Caco-2 (cell line): ENCODE measurements at regions not wholly inside any gene's neighbourhood (a gene's known extent, or its start where the extent isn't known, plus 50 kb on each side); places are given as distances from the start of the nearest gene placed in this dataset.

ENCODE experiments used
- BruUV-seq: library from RNA; stranded (reverse); fragments of 400-500 nt; replicated peaks from 2 replicates; lab custom pipeline; 2021; lab: Mats Ljungman, UMichigan
- CTCF ChIA-PET: fragments of 300-600 bp; sonication (Branson Sonifier 250); formaldehyde crosslinking; loops from one replicate; lab custom pipeline; 2022; ENCODE audit warnings: antibody characterized with exemption; lab: Charles Lee
- POLR2A ChIA-PET: fragments of 300-600 bp; sonication (Branson Sonifier 250); formaldehyde crosslinking; loops from one replicate; lab custom pipeline; 2022; ENCODE audit warnings: antibody characterized with exemption; lab: Charles Lee
- DNase-seq, 2 experiments: peaks; one replicate each; pipeline versions ENCODE4 v3.0.0 to v3.0.0-alpha.2; 2020 to 2022
- H3K27me3 ChIP-seq: replicated peaks from 2 replicates; pipeline ENCODE4 v1.6.0; 2011; ENCODE audit warnings: low read length; ENCODE audit not compliant: control insufficient read depth, insufficient read depth
- H3K36me3 ChIP-seq: 2 replicates; pipeline ENCODE4 v1.5.1; 2011; ENCODE audit warnings: low read length; ENCODE audit not compliant: control insufficient read depth, insufficient read depth
- H3K4me1 ChIP-seq: fragments of 250-450 bp; sonication (Bioruptor Pico); 2 replicates; pipeline ENCODE4 v1.5.1; 2020; ENCODE audit warnings: mild to moderate bottlenecking
- H3K4me3 ChIP-seq: 2 replicates; pipeline ENCODE4 v1.5.1; 2011; ENCODE audit warnings: low read depth, mild to moderate bottlenecking, control low read depth, low read length
- H3K9me3 ChIP-seq: fragments of 250-450 bp; sonication (Bioruptor Pico); 2 replicates; pipeline ENCODE4 v1.5.1; 2020; ENCODE audit warnings: mild to moderate bottlenecking, moderate library complexity
- H3K27ac Mint-ChIP-seq: one replicate; pipeline ENCODE4 v1.8.0; 2022; ENCODE audit warnings: mixed read lengths; ENCODE audit not compliant: unreplicated experiment
- H3K27me3 Mint-ChIP-seq: one replicate; pipeline ENCODE4 v1.8.0; 2022; ENCODE audit warnings: mixed read lengths; ENCODE audit not compliant: insufficient read depth, unreplicated experiment
- H3K36me3 Mint-ChIP-seq: one replicate; pipeline ENCODE4 v1.8.0; 2022; ENCODE audit warnings: mild to moderate bottlenecking, mixed read lengths; ENCODE audit not compliant: insufficient read depth, unreplicated experiment
- H3K4me1 Mint-ChIP-seq: one replicate; pipeline ENCODE4 v1.8.0; 2022; ENCODE audit warnings: low read depth, mixed read lengths; ENCODE audit not compliant: unreplicated experiment
- H3K4me3 Mint-ChIP-seq: one replicate; pipeline ENCODE4 v1.8.0; 2022; ENCODE audit warnings: mild to moderate bottlenecking, moderate library complexity, mixed read lengths; ENCODE audit not compliant: unreplicated experiment
- H3K9me3 Mint-ChIP-seq: one replicate; pipeline ENCODE4 v1.8.0; 2022; ENCODE audit warnings: mixed read lengths; ENCODE audit not compliant: unreplicated experiment
- intact Hi-C: fragments of 100-400 bp; cut with micrococcal nuclease; formaldehyde crosslinking; loops from one replicate; pipeline ENCODE4 v1.10.0; 2022; ENCODE audit not compliant: unreplicated experiment
- TF ChIP-seq, protein P1 (sequence below), 2 experiments: fragments of 200-600 bp in 1 of 2; IDR thresholded peaks; 1 replicate in 1 of 2; 2 replicates in 1 of 2; pipeline versions ENCODE4 v1.5.1 to v1.8.0; 2011 to 2022; ENCODE audit warnings: antibody characterized with exemption in 1 of 2, control low read depth in 1 of 2, inconsistent platforms in 1 of 2, low read depth in 1 of 2, low read length in 1 of 2, mild to moderate bottlenecking in 1 of 2, moderate library complexity in 1 of 2; ENCODE audit not compliant: insufficient read depth in 1 of 2, severe bottlenecking in 1 of 2, unreplicated experiment in 1 of 2

- ChIA-PET POLR2A (no interaction called here), CTCF (no interaction called here)
- peak in 1 of 2 experiments; percentile 19 for DNase-seq
- H3K4me1 Mint-ChIP-seq, result peaks cover 8% of the 10 kb centered on the region
- H3K4me1 ChIP-seq, result no peaks in the 10 kb centered on the region
- H3K27me3 Mint-ChIP-seq, result no peaks in the 10 kb centered on the region
- TF ChIP-seq, protein P1, sequence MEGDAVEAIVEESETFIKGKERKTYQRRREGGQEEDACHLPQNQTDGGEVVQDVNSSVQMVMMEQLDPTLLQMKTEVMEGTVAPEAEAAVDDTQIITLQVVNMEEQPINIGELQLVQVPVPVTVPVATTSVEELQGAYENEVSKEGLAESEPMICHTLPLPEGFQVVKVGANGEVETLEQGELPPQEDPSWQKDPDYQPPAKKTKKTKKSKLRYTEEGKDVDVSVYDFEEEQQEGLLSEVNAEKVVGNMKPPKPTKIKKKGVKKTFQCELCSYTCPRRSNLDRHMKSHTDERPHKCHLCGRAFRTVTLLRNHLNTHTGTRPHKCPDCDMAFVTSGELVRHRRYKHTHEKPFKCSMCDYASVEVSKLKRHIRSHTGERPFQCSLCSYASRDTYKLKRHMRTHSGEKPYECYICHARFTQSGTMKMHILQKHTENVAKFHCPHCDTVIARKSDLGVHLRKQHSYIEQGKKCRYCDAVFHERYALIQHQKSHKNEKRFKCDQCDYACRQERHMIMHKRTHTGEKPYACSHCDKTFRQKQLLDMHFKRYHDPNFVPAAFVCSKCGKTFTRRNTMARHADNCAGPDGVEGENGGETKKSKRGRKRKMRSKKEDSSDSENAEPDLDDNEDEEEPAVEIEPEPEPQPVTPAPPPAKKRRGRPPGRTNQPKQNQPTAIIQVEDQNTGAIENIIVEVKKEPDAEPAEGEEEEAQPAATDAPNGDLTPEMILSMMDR (IDR thresholded peaks at IDR 0.05; ENCODE audit: insufficient read depth in 1 of 2, low read depth in 1 of 2, low read length in 1 of 2, severe bottlenecking in 1 of 2, unreplicated experiment in 1 of 2), result no peak
- H3K4me3 ChIP-seq, result no peak overlapping the region
- H3K9me3 ChIP-seq, result no peaks in the 10 kb centered on the region
- intact Hi-C loops, result no loop called here
- no peaks in the 10 kb centered on the region for H3K27me3 ChIP-seq
- H3K4me3 Mint-ChIP-seq, result no peak overlapping the region
- no peak overlapping the region for H3K27ac Mint-ChIP-seq
- no peaks in the 10 kb centered on the region for H3K9me3 Mint-ChIP-seq
- no TSS peak for BruUV-seq
- no peaks in the 10 kb centered on the region for H3K36me3 ChIP-seq
- no peaks in the 10 kb centered on the region for H3K36me3 Mint-ChIP-seq
Observed at GRCh38 chr21:39007532-39007931, 175.7 kb downstream of the PSMG1 start.

- POLR2A ChIA-PET, result no interaction called here
- Histone ChIP-seq H3K27me3 (no peaks in the 10 kb centered on the region), H3K36me3 (no peaks in the 10 kb centered on the region), H3K4me1 (no peaks in the 10 kb centered on the region), H3K9me3 (no peaks in the 10 kb centered on the region), H3K4me3 (no peak overlapping the region)
- no TSS peak for BruUV-seq
- no peak overlapping the region for H3K4me3 Mint-ChIP-seq
- H3K36me3 Mint-ChIP-seq, result no peaks in the 10 kb centered on the region
- no peak for DNase-seq
- no peaks in the 10 kb centered on the region for H3K9me3 Mint-ChIP-seq
- intact Hi-C loops, result no loop called here
- H3K4me1 Mint-ChIP-seq, result peaks cover 8% of the 10 kb centered on the region
- TF ChIP-seq, protein P1 (IDR thresholded peaks at IDR 0.05; ENCODE audit: insufficient read depth in 1 of 2, low read depth in 1 of 2, low read length in 1 of 2, severe bottlenecking in 1 of 2, unreplicated experiment in 1 of 2), result no peak
- no peaks in the 10 kb centered on the region for H3K27me3 Mint-ChIP-seq
- no peak overlapping the region for H3K27ac Mint-ChIP-seq
- CTCF ChIA-PET, result no interaction called here
Observed at GRCh38 chr21:39006571-39007311, 176.5 kb downstream of the PSMG1 start.

DNA sequence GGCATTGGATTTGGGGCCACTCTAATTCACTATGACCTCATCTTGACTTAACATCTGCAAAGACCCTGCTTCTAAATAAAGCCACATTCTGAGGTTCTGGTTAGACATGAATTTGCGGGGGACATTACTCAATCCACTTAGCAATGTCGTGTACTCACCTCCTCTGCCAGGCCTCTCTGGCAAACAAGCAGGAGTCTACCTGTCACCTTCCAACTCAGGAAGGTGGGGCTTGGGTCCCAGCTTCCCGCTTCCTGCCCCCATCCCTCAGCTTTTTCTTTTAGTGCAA lies 177.8 kb downstream of the PSMG1 start:
- no peaks in the 10 kb centered on the region for H3K9me3 ChIP-seq
- H3K27me3 ChIP-seq, result no peaks in the 10 kb centered on the region
- Mint-ChIP-seq H3K27ac (no peak overlapping the region), H3K36me3 (no peaks in the 10 kb centered on the region), H3K9me3 (no peaks in the 10 kb centered on the region), H3K4me3 (no peak overlapping the region), H3K27me3 (no peaks in the 10 kb centered on the region), H3K4me1 (peaks cover 8% of the 10 kb centered on the region)
- no TSS peak for BruUV-seq
- DNase-seq, result no peak
- H3K4me1 ChIP-seq, result no peaks in the 10 kb centered on the region
- intact Hi-C loops, result no loop called here
- H3K36me3 ChIP-seq, result no peaks in the 10 kb centered on the region
- ChIA-PET POLR2A (no interaction called here), CTCF (no interaction called here)
- TF ChIP-seq, protein P1 (IDR thresholded peaks at IDR 0.05; ENCODE audit: insufficient read depth in 1 of 2, low read depth in 1 of 2, low read length in 1 of 2, severe bottlenecking in 1 of 2, unreplicated experiment in 1 of 2), result no peak
- H3K4me3 ChIP-seq, result no peak overlapping the region
